ENCODE measurements at regions not wholly inside any gene's neighbourhood (a gene's known extent, or its start where the extent isn't known, plus 50 kb on each side); places are given as distances from the start of the nearest gene placed in this dataset.

DNA sequence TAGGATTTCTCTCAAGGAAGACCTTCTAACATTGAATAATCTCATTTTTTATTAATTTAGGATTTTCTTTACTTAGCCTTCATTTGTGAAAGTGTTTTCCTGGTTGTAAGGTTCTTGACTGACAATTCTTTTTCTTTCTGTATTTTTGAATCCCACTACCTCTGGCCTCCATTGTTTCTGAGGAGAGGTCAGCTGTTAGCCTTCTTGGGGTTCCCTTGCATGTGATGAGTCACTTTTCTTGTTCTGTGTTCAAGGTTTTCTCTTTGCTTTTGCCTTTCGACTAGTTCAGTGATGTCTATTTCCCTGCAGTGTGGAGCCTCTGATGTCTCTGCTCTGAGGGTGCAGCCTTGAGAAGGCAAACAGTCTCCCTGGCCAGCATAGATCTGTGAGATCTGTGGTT, 304.1 kb upstream of the ZNF32 start:
- TF ChIP-seq GATA1 (IDR thresholded peaks at IDR 0.05; ENCODE audit: low read depth, low read length) = no peak
- no peak for TF ChIP-seq POLR2A (IDR thresholded peaks at IDR 0.05; ENCODE audit: low read length)
- no peak for DNase-seq

DNA sequence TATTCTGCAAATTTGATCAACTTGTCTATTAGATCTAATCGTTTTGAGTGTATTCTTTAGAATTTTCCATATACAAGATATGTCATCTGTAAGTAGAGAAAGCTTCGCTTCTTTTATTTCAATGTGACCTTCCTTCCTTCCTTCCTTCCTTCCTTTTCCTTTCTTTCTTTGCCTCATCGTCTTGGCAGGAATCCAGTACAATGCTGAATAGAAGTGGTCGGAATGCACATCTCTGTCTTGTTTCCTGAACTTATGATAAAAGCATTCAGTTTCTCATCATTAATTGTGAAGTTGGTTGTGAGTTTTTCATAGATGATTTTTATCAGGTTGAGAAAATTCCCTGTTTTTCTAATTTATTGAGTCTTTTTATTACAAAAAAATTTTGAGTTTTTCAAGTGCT, 300.7 kb upstream of the ZNF32 start:
- DNase-seq = no peak

GRCh38 chr10:43946445-43946844, 297.8 kb upstream of the ZNF32 start:
- DNase-seq = no peak
- TF ChIP-seq GATA1 (IDR thresholded peaks at IDR 0.05; ENCODE audit: low read depth, low read length) = no peak
- no peak for TF ChIP-seq POLR2A (IDR thresholded peaks at IDR 0.05; ENCODE audit: low read length)

More for the DNA sequence above, 300.7 kb upstream of the ZNF32 start:
- TF ChIP-seq POLR2A (IDR thresholded peaks at IDR 0.05; ENCODE audit: low read length) = no peak

DNA sequence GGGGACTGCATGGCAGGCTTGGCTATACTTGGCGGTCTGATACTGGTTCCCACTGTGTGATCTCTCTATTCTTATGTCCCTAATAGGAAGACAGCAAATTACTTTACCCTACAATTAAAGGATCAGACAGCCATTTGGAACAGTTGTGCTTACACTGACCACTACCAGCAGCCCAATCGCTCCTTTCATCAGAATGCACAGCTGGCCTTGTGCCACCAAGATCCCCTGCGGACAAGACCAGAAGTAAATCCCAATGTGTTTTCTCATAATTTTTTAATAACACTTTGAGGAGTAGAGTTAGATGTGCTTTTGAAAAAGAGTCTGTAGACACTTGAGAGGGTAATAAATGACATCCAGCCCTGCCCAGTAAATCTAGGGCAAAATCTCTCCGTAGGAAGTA, 297.2 kb upstream of the ZNF32 start:
- no peak for TF ChIP-seq GATA1 (IDR thresholded peaks at IDR 0.05; ENCODE audit: low read depth, low read length)
- TF ChIP-seq POLR2A (IDR thresholded peaks at IDR 0.05; ENCODE audit: low read length) = no peak
- DNase-seq = no peak

DNA sequence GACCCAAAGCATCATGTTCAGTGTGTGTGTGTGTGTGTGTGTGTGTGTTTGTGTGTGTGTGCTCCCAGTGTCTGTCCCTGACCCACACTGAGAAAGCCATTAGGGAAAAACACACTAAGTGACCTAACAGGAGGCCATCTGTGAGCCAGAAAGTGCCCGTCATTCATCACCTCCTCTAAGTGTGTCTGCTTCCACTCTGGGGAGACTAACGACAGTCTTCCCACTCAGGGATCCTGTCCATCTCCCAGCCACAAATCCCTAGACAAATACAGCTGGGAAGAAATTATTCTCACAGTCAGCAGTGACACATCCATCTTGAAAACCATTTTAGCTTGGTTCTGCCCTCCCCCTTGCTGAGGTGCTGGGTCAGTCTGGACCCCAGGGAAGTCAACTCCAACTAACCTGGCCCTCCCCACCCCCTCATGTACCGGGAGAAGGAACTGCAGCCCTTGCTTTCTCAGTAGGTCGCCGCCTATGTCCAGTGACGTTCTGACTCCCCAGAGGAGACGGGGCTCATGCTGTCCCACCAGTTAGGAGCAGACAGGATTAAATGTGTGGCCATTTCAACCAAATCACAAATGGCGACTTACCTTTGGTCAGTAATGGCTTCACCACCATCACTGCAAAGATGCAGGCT, 296.5 kb upstream of the ZNF32 start:
- DNase-seq = no peak
- TF ChIP-seq GATA1 (IDR thresholded peaks at IDR 0.05; ENCODE audit: low read depth, low read length) = no peak

DNA sequence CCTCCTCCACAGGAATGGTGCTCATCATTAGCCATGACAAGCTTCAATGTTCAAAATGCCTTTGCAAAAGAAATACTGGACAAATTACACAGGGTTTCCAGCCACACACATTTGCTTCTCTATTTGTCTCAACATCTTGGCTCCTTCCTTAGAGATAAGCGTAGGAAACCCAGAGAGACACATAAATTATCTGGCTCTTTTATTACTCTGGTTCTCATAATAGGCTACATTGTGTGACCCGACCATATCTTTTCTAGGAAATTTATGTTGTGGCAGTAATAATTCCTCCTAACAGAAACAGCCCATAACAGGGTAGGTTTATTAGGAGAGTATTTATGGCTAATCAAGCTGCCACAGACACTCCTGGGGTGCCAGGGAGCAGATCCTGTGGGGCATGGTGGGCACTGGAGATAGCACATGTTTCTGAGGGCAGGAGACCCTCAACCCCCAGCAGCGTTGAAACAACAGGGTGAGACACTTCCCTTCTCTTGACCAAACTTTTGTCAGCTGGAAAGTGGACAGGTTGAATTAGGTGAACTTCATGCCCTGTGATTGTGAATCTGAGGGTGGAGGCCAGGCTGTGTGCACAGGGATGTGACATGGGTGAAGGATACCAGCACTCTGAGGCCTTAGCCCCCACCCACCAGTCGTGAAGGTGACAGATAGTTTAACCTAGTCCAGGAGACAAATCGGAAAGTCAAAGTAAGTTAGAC, 295.9 kb upstream of the ZNF32 start:
- no peak for TF ChIP-seq GATA1 (IDR thresholded peaks at IDR 0.05; ENCODE audit: low read depth, low read length)
- no peak for TF ChIP-seq POLR2A (IDR thresholded peaks at IDR 0.05; ENCODE audit: low read length)
- no peak for DNase-seq

DNA sequence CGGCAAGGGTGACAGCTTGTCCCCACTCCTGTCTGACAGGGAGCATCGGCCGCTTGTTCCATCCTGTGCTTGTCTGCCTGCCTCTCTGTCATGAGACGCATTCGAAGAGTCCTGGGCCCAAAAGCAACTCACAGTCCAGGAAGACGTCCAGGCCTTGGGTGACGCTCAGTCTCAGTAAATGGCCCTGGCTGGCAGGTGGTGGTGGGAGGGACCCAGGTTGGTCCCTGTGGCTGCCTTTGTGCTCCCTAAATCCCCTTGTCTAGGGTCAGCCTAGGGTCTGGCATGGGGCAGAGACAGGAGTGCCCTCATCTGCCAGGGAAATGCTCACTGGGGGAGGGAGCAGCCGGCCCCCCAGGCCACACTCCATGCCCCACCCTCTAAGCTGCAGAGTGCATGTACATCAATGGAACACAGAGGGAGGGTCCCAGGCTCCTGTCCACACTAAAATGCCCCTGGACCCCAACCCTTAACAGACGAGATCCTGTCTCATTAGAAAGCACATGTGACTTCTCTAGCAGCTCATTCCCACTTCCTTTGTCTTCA, 295.2 kb upstream of the ZNF32 start:
- no peak for DNase-seq
- TF ChIP-seq GATA1 (IDR thresholded peaks at IDR 0.05; ENCODE audit: low read depth, low read length) (no peak), POLR2A (IDR thresholded peaks at IDR 0.05; ENCODE audit: low read length) (no peak)

DNA sequence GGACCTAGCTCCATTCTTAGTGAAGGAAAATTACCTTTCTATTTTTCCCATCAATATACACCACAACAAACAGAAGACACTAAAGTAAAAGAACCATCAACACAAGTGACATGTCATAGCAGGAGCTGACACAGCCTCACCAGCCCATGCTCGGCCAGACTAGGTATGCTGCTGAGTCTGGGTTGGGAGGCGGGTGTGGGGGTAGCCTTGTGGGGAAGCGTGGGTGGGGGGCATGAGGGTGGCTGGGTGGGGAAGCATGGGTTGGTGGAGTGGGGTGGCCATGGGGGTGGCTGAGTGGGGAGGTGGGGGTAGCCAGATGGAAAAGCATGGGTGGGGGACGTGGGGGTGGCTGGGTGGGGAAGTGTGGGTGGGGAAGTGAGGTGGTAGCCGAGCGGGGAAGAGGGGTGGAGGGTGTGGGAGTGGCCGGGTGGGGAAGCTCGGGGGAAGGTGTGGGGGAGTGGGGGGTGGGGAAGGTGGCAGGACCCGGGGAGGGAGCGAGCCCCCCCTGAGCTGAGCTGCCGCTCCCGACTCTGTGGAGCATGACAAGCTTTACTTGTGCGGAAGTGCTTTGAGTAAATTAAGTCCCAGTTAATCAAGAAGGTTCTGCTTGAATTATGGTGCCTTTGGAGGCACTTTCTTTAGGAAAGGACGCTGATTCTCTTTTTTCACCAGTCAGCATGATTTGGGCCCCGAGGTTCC, 294.6 kb upstream of the ZNF32 start:
- DNase-seq = no peak
- no peak for TF ChIP-seq GATA1 (IDR thresholded peaks at IDR 0.05; ENCODE audit: low read depth, low read length)
- no peak for TF ChIP-seq POLR2A (IDR thresholded peaks at IDR 0.05; ENCODE audit: low read length)

GRCh38 chr10:43942096-43942850, 293.6 kb upstream of the ZNF32 start:
- no peak for TF ChIP-seq POLR2A (IDR thresholded peaks at IDR 0.05; ENCODE audit: low read length)
- no peak for TF ChIP-seq GATA1 (IDR thresholded peaks at IDR 0.05; ENCODE audit: low read depth, low read length)
- DNase-seq = no peak

- DNase-seq = no peak
- TF ChIP-seq GATA1 (IDR thresholded peaks at IDR 0.05; ENCODE audit: low read depth, low read length) (no peak), POLR2A (IDR thresholded peaks at IDR 0.05; ENCODE audit: low read length) (no peak)
These were observed 292.5 kb upstream of the ZNF32 start for GRCh38 chr10:43940898-43941837.

GRCh38 chr10:43939939-43940820, 291.5 kb upstream of the ZNF32 start:
- DNase-seq = no peak
- TF ChIP-seq POLR2A (IDR thresholded peaks at IDR 0.05; ENCODE audit: low read length) = no peak
- TF ChIP-seq GATA1 (IDR thresholded peaks at IDR 0.05; ENCODE audit: low read depth, low read length) = no peak

DNA sequence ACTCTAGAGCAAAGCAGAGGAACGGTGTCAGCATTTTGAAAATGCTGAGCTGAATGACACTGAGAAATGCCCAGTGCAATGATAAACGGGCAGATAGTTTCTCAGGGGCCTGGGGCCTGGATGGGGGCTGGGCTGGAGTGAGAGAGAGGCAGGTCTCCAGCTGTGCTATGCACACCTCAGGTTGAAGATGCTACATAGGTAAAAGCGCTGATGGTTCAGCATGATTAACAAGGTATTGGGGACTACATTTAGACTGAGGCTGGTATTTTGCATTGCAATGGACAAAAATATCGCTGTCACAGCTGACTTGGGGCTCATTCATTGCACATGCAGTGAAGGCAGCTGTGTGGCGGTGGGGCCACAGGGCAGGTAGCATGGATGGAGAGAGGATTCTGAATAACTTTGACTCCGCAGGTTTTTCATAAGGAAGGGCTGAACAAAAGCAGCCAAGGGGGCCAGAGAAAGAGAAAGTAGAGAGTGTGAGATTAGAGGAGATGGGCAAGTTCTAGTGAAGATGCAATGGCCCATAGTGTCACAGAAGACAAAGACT, 290.8 kb upstream of the ZNF32 start:
- DNase-seq = no peak
- no peak for TF ChIP-seq GATA1 (IDR thresholded peaks at IDR 0.05; ENCODE audit: low read depth, low read length)
- TF ChIP-seq POLR2A (IDR thresholded peaks at IDR 0.05; ENCODE audit: low read length) = no peak
